ENCODE measurements at regions not wholly inside any gene's neighbourhood (a gene's known extent, or its start where the extent isn't known, plus 50 kb on each side); places are given as distances from the start of the nearest gene placed in this dataset.

- TF ChIP-seq SALL1 (CRISPR knock-in tag; IDR thresholded peaks at IDR 0.05) (no peak), U2AF1 (optimal IDR thresholded peaks at IDR 0.05; ENCODE audit: low read depth, low read length) (no peak), MXI1 (IDR thresholded peaks at IDR 0.05; ENCODE audit: borderline replicate concordance, low read depth, low read length) (no peak), HINFP (CRISPR knock-in tag; IDR thresholded peaks at IDR 0.05; ENCODE audit: low read depth) (no peak), U2AF2 (IDR thresholded peaks at IDR 0.05; ENCODE audit: low read depth, low read length) (no peak), ZNF691 (CRISPR knock-in tag; IDR thresholded peaks at IDR 0.05; ENCODE audit: borderline replicate concordance, low read depth) (no peak)
Measured at GRCh38 chr22:47437110-47437509, 674.7 kb downstream of the TBC1D22A start (continued).

GRCh38 chr22:47435826-47436225 is 673.4 kb downstream of the TBC1D22A start:
- no peak for DNase-seq (ENCODE audit: low spot score)
- TF ChIP-seq, protein P1, sequence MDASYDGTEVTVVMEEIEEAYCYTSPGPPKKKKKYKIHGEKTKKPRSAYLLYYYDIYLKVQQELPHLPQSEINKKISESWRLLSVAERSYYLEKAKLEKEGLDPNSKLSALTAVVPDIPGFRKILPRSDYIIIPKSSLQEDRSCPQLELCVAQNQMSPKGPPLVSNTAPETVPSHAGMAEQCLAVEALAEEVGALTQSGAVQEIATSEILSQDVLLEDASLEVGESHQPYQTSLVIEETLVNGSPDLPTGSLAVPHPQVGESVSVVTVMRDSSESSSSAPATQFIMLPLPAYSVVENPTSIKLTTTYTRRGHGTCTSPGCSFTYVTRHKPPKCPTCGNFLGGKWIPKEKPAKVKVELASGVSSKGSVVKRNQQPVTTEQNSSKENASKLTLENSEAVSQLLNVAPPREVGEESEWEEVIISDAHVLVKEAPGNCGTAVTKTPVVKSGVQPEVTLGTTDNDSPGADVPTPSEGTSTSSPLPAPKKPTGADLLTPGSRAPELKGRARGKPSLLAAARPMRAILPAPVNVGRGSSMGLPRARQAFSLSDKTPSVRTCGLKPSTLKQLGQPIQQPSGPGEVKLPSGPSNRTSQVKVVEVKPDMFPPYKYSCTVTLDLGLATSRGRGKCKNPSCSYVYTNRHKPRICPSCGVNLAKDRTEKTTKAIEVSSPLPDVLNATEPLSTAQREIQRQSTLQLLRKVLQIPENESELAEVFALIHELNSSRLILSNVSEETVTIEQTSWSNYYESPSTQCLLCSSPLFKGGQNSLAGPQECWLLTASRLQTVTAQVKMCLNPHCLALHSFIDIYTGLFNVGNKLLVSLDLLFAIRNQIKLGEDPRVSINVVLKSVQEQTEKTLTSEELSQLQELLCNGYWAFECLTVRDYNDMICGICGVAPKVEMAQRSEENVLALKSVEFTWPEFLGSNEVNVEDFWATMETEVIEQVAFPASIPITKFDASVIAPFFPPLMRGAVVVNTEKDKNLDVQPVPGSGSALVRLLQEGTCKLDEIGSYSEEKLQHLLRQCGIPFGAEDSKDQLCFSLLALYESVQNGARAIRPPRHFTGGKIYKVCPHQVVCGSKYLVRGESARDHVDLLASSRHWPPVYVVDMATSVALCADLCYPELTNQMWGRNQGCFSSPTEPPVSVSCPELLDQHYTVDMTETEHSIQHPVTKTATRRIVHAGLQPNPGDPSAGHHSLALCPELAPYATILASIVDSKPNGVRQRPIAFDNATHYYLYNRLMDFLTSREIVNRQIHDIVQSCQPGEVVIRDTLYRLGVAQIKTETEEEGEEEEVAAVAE (CRISPR knock-in tag; IDR thresholded peaks at IDR 0.05; ENCODE audit: borderline replicate concordance): no peak
- TF ChIP-seq ZFP62 (CRISPR knock-in tag; IDR thresholded peaks at IDR 0.05) (no peak), GATA4 (IDR thresholded peaks at IDR 0.05; ENCODE audit: borderline replicate concordance, low read depth) (no peak), TRIM24 (CRISPR knock-in tag; IDR thresholded peaks at IDR 0.05) (no peak), ZBTB49 (CRISPR knock-in tag; IDR thresholded peaks at IDR 0.05; ENCODE audit: borderline replicate concordance) (no peak)
- TF ChIP-seq, protein P2, sequence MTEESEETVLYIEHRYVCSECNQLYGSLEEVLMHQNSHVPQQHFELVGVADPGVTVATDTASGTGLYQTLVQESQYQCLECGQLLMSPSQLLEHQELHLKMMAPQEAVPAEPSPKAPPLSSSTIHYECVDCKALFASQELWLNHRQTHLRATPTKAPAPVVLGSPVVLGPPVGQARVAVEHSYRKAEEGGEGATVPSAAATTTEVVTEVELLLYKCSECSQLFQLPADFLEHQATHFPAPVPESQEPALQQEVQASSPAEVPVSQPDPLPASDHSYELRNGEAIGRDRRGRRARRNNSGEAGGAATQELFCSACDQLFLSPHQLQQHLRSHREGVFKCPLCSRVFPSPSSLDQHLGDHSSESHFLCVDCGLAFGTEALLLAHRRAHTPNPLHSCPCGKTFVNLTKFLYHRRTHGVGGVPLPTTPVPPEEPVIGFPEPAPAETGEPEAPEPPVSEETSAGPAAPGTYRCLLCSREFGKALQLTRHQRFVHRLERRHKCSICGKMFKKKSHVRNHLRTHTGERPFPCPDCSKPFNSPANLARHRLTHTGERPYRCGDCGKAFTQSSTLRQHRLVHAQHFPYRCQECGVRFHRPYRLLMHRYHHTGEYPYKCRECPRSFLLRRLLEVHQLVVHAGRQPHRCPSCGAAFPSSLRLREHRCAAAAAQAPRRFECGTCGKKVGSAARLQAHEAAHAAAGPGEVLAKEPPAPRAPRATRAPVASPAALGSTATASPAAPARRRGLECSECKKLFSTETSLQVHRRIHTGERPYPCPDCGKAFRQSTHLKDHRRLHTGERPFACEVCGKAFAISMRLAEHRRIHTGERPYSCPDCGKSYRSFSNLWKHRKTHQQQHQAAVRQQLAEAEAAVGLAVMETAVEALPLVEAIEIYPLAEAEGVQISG (CRISPR knock-in tag; IDR thresholded peaks at IDR 0.05): no peak

More at GRCh38 chr22:47435826-47436225, 673.4 kb downstream of the TBC1D22A start:
- WGBS (ENCODE audit: low lambda C conversion rate): 5% methylated on average over 7 of the region's 7 CpGs
- Histone ChIP-seq H3K9me3 (ENCODE audit: low read length) (no peaks in the 10 kb centered on the region), H3K27me3 (ENCODE audit: control insufficient read depth in 1 of 2, insufficient read depth in 2 of 2, low read length in 2 of 2) (peaks cover 0 to 18% of the 10 kb centered on the region in 2 experiments; a peak in 2 of 5 replicates), H3K36me3 (replicated peaks in 1 of 2; ENCODE audit: control insufficient read depth in 1 of 2, insufficient read depth in 2 of 2, low read length in 2 of 2) (no peaks in the 10 kb centered on the region), H4K20me1 (ENCODE audit: insufficient read depth, low read length) (no peaks in the 10 kb centered on the region), H3K4me3 (replicated peaks in 1 of 3; ENCODE audit: insufficient read depth in 1 of 3, low read depth in 2 of 3, low read length in 3 of 3) (no peak overlapping the region), H3K27ac (ENCODE audit: extremely low read length, insufficient read depth, low read length) (no peak overlapping the region), H2AFZ (ENCODE audit: low read length) (no peak overlapping the region), H3K4me1 (ENCODE audit: insufficient read depth, low read length) (no peaks in the 10 kb centered on the region), H3K79me2 (ENCODE audit: insufficient read depth, low read length) (no peaks in the 10 kb centered on the region), H3K9ac (ENCODE audit: insufficient read depth, low read depth, low read length) (no peak overlapping the region), H3K4me2 (ENCODE audit: low read depth, low read length) (no peak overlapping the region)
- intact Hi-C loops (cut with micrococcal nuclease; ENCODE audit: unreplicated experiment): no loop called here
- ChIA-PET POLR2A (no interaction called here), CTCF (ENCODE audit: low intra/inter-chr PET ratio, low total read pairs) (no interaction called here)
- ATAC-seq: no peak
- in situ Hi-C loops (cut with HindIII; ENCODE audit: extremely low pct_ligation_motif_present, low pct_unique_long_range_greater_than_20kb): no loop called here
- BruUV-seq (replicated peaks): no TSS peak
- no peak for FAIRE-seq

All from HepG2 (cell line).